ENCODE measurements at regions not wholly inside any gene's neighbourhood (a gene's known extent, or its start where the extent isn't known, plus 50 kb on each side); places are given as distances from the start of the nearest gene placed in this dataset.
"Not testable (repeated sequence)": the region's sequence is repeated elsewhere in the genome, so short reads cannot be mapped to it uniquely, and the experiment has no call there.

DNA sequence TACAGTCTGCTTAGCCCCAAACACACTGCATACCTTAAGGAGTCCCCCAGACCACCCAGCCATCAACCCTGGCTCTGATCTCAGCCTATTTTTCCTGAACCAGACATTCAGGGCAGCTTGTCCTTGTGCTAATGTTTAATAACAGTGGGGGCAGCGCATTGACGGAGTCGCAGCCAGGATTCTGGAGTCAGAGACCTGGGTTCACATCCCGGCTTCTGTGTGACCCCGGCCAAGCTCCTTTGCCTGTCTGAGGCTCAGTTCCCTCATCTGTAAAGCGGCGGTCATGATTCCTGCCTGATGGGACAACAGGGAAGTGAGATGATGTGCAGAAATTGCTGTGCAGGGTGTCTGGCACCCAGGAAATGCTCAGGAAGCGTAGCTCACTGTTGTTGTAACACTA, 63.1 kb downstream of the MATN1 start:
- no peak for DNase-seq

DNA sequence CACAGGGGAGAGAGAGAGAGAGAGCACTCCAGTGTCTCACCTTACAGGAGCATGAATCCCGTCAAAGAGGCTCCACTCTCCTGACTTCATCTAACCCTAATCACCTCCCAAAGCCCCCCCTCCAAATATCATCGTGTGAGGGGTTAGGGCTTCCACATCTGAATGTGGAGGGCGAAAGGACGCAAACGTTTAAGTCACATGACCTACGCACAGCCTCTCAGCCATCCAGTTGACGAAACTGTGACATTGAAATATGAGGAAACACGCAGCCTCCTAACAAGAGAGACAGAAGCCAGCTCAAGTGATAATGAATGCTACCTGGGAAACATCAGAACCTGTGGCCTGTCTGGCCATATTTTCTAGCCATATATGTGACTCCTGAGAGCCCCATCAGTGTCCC, 63.7 kb downstream of the MATN1 start:
- no peak for DNase-seq

DNA sequence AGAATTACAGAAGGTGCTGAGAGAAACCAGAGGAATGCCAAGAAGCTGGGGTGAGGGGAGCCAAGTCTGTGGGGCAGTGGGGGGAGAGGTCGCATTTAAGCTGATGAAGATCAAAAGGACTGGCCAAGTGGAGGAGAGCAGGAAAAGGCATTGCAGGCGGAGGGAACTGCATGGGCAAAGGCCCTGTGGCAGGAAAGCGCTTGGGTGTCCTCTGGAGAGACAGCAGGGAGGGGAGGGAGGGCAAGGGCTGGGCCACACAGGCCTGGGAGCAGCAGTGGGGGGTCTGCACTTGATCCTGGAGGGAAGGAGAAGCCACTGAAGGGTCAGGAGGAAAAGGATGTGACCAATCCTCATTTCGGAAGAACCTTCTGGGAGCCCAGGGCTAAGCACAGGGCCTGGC, 65.0 kb downstream of the MATN1 start:
- not testable (repeated sequence) for DNase-seq

DNA sequence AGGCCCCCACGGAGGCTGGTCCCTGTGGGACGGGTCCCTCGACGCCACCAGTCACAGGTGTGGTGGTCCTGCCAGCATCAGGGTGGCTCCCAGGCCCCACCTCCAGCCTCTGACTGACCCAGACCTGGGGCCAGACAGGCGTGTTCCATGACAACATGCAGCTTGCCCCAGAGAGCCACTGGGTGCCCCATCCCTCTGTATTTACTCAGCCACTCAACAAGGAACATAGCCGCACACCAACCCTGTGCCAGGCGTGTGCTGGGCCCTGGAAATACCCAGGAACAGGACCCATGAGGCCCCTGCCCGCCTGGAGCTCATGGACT, 65.4 kb downstream of the MATN1 start:
- no peak for DNase-seq

DNA sequence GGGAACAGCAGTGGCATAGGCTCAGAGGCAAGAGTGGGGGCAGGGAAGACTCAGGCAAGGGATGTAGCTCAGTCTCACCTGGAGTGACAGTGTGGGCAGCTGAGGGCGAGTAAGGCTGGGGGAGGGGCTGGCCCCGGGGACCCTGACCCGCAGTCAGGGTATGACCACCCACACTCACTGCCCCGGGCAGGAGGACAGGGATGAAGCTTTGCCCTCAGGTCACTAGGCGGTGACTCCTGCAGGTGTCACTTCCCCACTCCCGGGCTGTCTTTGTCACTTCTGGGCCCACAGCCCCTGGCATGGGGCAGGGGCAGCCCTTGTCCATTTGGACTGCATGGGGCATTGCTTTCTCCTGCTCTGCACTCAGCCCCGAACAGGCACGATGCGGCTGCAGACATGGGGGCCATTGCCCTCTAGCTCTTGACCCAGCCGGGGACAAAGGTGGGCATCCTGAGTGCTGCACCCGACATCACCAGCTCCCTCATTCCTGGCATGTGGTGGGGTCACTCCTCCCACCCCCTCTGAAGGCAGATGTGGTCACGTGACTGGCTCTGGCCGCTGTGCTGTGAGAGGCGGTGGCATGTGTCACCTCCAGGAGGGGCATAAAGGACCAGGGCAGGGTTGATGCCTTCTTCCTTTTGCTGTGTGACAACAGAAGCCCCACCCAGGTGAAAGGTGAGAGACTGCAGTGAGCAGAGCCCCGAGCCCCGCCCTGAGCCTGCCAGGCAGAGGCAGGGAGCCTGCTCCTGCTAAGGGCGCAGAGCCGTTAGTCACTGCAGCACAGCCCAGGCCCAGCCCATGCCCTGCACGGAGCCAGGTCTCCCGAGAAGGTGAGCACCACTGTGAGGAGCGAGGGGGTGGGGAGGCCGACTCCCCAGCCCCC, 66.0 kb downstream of the MATN1 start:
- no peak for DNase-seq

DNA sequence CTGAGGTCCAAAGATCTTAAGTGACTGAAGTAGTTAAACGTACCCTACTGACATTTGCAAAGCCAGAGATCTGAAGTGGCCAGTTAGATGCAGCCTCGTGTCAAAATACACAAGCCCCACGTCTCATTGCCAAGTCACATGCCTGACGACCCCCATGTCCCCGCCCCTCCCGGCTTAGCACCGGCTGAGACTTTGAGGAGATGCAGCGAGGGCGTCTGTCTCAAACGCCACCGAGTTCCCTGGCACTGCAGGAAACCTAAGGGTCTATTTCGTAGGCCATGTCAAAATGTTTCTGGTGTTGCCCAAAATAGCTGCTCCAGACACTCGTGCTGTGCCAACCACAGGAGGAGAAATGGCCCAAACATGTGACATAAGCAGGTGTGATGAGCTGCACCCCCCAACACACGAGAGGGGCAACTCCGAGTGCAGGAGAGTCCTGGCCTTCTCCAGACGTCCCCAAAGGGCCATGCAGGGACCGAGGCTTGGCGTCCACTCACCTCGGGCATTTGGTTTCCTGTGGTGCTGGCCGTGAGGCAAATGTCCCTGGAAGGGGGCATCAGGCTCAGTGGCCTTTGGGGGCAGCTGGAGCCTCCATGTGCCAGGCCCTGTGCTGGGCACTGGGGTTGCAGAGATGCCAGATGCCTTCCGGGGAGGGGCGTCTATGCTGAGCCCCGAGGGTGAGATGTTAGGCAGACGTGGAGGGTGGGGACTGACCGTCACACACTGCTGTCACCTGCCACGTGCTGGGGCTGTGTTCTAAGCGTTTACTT, 67.0 kb downstream of the MATN1 start:
- no peak for DNase-seq

DNA sequence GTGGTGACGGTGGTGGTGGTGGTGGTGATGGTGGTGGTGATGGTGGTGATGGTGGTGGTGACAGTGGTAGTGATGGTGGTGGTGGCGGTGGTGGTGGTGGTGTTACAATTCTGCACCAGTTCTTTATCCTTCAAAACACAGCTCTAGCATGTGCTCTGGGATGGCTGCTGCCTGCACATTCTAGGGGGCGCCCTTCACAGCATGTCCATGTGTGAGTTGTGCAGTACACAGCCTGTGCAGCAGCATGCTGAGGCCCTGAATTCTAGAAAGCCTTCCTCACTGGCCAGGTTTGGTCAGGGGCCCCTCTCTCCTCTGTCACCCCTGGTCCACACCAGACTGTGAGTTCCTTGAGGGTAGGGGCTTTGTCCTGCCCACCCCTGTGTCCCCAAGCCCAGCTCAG, 67.7 kb downstream of the MATN1 start:
- DNase-seq, result no peak

DNA sequence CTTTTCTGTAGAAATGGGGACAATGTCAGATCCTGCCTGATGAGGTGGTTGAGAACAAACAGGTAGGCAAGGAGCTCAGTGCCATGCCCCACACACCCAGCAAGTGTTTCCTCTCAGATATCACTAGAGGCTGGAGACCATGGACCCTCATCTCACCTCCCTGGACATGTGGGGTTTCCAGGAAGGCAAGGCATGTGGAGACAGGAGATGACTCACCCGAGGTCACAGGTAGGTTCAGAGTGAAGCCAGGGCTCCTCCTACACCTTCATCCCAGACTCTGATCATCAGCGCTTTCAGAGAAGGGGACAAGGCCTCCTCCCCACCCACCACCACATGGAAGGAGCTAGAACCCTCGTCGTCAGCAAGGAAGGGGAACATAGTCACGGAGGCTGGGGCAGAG, 69.2 kb downstream of the MATN1 start:
- no peak for DNase-seq

DNA sequence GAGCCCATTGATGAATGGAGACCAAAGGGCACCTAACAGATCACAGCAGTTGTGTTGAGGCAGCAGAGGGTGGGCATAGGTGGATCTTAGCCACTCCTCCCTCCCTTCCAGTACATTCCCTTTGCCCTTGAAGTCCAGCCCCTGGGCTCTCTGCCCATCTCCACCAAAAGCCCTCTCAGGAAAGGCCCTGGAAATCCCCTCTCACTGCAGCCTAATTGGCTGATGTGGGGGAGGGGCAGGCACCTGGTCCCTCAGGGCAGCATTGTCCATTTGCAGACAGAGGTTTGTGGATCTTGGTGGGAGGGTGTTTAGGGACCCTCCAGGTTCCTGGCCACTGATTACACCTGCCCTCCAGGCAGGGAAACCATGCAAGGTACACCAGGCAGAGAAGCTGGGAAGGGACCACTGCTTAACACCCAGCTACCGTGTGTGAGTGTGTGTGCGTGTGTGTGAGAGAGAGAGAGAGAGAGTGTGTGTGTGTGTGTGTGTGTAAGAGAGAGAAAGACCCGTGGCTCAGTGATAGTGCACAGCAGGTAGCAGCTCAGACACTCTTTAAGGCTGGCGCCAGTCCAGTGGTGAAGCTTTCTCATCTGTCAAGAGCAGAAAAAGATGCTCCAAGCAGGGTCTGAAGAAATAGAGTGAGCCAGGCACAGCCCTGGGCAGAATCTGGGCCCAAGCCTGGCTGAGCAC, 71.1 kb downstream of the MATN1 start:
- DNase-seq, result peak; percentile 32

DNA sequence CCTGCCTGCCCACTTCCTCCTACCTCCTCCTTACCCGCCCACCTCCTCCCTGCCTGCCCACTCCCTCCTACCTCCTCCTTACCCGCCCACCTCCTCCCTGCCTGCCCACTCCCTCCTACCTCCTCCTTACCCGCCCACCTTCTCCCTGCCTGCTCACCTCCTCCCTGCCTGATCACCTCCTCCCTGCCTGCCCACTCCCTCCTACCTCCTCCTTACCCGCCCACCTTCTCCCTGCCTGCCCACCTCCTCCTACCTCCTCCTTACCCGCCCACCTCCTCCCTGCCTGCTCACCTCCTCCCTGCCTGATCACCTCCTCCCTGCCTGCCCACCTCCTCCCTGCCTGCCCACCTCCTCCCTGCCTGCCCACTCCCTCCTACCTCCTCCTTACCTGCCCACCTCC, 72.0 kb downstream of the MATN1 start:
- not testable (repeated sequence) for DNase-seq

DNA sequence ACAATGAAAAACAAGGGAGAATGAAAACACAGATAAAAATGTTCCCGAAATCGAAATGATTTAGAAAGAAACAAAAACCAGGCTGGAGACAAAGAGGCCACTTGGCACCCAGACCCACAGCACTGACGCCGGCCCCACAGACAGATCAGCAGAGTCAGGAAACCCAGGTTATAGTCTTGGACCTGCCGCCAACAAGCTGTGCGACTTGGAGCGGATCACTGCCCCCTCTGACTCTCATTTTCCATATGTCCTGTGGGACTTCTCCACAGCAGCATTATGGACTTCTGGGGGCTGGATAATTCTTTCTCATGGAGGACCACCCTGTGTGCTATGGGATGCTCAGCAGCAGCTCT, 72.4 kb downstream of the MATN1 start:
- no peak for DNase-seq

DNA sequence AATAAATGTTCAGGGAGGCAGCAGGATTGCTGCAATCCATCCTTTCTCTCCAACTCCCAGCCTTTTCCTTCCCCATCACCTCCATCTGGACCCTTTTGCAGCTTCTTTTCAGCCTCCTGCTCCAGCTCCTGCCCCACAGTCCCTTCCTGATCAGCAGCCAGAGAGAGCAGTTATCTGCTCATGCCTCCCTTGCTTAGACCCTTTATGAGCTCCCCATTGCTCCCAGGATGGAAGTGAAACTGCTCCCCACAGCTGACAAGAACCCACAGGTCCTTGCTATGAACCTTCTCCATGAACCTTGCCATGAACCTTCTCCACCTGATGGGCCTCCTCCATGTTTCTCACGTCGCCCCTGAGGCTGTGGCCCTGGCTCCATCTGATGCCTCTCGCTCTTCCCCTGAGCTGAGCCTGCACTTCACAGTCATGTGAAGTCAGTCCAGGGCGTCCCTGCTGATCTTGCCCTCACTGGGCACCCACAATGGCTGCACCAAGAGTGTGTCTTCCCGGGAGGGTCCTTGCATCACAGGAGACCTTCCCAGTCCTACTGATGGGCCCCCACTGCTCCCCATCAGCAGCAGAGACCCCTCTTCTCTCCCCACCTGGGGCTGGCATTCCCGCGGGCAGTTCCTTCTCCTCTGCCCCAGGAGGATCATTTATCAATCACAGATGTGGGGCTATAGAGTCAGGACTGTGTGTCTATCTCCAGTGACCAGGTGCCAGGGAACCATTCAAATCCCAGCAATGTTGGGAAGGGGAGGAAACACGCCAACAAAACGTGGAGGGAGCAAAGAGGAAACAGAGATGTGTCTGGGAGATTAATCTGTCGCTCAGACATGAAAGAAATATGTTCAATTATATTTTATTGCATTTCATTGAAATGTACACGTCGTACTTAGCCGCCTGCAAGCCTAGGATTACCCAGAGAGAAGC, 73.1 kb downstream of the MATN1 start:
- DNase-seq, result no peak

DNA sequence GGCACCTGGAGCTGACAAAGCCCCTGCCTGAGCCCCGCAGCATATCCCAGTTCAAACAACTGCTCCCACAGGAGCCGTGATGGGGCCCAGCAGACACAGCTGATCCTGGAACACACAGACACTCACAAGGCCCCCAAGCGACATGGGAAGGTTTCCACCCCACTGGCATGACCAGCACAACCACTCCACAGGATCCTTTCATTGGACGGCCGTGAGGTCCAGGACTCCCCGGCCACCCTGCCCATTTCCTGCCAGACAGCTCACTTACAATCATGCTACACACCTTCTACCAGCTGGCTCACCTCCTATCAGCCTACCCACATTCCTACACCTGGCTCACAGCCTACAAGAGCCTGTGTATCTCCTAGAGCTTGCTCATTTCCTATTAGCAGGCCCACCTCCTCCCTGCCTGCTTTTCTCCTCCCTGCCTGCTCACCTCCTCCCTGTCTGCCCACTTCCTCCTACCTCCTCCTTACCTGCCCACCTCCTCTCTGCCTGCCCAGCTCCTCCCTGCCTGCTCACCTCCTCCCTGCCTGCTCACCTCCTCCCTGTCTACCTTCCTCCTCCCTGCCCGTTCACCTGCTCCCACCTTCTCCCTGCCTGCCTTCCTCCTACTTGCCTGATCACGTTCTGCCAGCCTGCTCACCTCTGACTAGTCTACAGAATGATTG, 73.9 kb downstream of the MATN1 start:
- DNase-seq, result peak; percentile 74

DNA sequence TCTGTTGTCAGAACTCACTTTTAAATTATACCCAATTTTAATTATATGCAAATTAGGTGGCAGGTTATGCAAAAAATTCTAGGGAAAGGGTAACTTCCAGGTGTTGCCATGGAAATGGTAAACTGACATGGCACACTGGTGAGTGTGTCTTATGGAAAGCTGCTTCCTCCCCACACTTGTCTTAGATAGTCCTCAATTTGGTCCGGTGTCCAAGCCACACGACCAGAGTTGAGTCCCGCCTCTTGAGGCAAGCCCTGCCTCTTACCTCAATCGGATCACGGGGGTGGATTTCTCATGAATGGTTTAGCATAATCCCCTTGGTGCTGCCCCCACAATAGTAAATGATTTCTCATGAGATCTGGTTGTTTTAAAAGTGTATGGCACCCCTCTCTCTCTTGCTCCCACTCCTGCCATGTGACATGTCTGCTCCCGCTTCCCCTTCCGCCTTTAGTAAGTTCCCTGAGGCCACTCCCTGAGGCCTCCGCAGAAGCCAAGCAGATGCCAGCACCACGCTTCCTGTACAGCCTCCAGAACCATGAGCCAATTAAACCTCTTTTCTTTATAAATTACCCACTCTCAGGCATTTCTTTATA, 74.9 kb downstream of the MATN1 start:
- DNase-seq, result no peak

DNA sequence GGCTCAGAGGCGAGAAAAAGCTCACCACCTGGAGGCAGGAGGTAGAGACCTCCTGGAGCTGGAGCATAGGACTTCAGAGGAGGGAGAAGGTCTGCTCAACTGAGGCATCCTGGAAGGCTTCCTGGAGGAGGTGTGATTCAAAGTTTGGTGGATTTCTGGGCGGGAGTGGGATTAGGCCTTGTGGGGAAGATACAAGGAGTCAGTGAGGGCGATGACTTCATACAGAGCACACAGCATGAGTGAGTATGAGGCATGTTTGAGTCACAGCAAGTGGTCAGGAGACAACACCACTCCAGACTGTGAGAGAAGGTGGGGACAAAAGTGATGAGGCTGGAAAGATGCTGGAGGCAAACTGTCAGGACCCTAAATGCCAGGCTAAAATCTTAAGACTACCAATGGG, 77.6 kb downstream of the MATN1 start:
- peak; percentile 27 for DNase-seq

DNA sequence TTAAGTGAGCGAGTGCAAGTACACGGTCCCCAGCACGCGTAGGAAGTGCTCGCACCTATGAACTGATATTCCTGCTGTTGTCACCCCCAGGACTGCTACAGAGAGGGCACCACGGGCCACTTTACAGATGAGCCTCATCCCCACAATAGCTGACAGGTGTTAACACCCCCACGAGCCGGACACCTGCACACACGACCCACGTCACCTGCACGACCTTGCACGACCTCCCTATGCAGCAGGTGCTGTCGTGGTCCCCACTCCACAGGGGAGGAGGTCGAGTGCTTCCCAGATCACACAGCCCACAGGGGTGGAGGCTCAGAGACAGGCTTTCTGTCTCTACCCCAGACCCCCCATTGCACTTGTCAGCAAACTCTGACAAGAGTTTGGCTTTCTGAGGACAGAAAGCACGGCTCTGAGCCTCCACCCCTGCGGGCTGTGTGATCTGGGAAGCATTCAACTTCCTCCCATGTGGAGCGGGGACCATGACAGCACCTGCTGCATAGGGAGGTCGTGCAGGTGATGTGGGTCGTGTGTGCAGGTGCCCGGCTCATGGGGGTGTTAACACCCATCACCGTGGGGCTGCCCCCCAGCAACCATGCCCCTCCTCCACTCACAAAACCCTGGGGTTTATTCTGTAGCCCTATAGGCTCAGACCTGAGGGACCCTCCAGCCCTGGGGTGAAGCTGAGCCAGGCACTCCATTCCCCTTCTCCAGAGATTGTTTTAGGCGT, 80.8 kb downstream of the MATN1 start:
- no peak for DNase-seq

DNA sequence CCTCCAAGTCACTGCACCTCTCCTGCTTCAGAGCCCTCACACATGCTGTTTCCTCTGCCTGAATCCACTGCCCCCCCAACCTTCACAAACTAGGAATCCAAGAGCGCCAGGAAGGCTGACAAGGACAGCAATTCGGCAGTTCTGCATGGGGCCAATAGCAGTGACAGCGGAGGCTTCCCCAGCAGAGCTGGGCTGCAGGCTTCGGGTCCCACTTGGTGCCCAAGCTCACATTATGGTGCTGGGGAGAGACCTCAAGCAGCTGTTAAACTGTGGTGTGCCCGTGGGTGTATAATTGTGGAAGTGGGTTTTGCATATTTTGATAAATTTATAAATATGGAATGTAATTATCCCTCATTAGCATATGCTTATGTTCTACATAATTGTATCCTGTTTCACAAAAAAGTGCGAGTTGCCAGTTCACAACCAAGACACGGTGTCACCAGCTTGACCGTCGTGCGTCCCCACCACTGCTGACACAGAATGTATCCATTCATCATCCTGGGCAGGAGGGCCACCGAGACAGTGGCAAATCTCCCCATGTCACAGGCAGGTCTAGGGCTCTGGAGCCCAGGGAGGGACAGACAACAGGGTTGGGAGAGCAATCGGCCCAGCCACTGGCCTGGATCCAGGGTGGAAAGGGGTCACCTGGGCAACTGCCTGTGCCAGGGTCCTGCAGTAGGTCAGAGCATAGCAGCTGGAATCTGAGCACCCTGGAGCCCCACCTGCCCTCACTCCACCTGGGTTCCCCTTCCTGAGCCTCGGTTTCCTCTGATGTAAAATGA, 81.6 kb downstream of the MATN1 start:
- no peak for DNase-seq

DNA sequence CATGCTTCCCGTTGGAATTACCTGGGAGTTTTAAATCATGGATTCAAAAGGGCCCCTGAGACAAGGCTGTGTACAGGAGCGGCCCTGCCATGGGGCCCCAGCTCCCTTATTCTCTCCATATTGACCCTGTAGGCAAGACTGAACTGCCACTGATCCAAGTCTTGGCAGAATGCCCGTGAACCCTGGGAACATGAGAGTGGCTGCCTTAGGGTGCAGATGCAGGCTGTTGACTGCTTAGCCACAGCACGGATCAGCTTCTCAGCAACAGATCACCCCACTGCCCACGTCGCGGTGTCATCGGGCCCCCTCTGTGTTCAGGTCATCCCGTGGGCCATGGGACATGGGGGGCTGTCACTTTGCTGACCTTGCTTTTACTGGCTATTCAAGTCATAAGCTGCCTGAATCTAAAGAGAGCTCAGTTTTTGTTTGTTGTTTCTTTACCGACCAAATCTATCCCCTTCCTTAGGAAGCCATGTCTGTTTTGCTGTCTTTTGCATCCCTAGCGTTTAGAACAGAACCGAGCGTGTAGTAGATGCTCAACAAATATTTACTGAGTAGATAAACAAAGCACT, 83.4 kb downstream of the MATN1 start:
- no peak for DNase-seq

DNA sequence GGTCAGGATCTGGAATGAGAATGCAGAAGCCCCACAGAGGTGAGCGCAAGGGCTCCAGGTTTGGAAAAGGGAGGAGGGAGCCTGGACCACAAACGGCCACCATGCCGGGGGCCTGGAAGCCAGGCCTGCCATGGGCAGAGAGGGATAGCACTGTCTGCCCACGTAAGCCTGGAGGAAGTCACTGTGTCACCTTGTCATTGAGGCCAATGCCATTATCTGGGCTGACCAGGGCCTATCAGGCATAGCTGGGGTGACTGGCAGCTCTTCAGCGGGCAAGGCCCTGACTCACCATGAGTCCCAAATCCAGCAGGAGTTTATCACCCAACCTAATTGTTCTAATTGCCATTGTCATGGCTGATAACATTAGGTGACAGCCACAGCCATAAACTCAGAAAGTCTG, 84.6 kb downstream of the MATN1 start:
- no peak for DNase-seq

DNA sequence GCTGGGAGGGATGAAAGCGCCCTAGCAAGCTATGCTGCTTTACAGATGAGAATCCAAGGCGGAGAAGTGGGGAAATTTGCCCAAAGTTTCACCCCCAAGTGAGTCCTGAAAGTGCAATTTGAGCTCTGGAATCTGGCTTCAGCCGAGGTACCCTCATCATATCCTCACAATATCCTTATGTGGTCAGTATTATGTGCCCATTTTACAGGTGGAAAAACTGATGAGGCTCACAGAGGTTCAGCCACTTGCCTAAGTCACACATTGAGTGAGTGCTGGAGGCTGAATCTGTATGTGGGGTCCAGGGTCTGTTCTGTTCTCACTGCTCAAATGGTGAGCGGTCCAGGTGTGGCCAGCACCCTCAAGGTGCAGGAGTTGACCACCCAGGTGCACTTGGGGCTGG, 85.3 kb downstream of the MATN1 start:
- no peak for DNase-seq
